Fibroblast of villous mesenchyme (primary cell): ENCODE measurements at regions not wholly inside any gene's neighbourhood (a gene's known extent, or its start where the extent isn't known, plus 50 kb on each side); places are given as distances from the start of the nearest gene placed in this dataset.

Experiments
- DNase-seq: peaks from one replicate; pipeline ENCODE4 v3.0.0-alpha.2; 2010; ENCODE audit warnings: low read depth
- H3K4me3 ChIP-seq: 2 replicates; pipeline ENCODE4 v1.5.1; 2011; ENCODE audit warnings: low read depth, mild to moderate bottlenecking, low read length
- CTCF ChIP-seq: IDR thresholded peaks from 2 replicates; pipeline ENCODE4 v1.5.1; 2012; ENCODE audit warnings: low read depth, mild to moderate bottlenecking, low read length; ENCODE audit not compliant: insufficient read depth

- TF ChIP-seq CTCF = no peak
- no peak for DNase-seq
- H3K4me3 ChIP-seq = no peak overlapping the region
Measured at GRCh38 chr2:13020469-13020868, 303.7 kb downstream of the TRIB2 start.

- no peak overlapping the region for H3K4me3 ChIP-seq
- TF ChIP-seq CTCF = no peak
- DNase-seq = no peak
Measured at GRCh38 chr2:13021470-13021957, 304.8 kb downstream of the TRIB2 start.

GRCh38 chr2:13030606-13031005 lies 313.9 kb downstream of the TRIB2 start:
- no peak for DNase-seq
- H3K4me3 ChIP-seq = no peak overlapping the region
- no peak for TF ChIP-seq CTCF

- peak; percentile 16 for DNase-seq
- no peak for TF ChIP-seq CTCF
- no peak overlapping the region for H3K4me3 ChIP-seq
Measured at GRCh38 chr2:13034861-13035260, 318.1 kb downstream of the TRIB2 start.

GRCh38 chr2:13035866-13036265 lies 319.1 kb downstream of the TRIB2 start:
- no peak overlapping the region for H3K4me3 ChIP-seq
- TF ChIP-seq CTCF = no peak
- DNase-seq = no peak

GRCh38 chr2:13040043-13040442 lies 323.3 kb downstream of the TRIB2 start:
- no peak for DNase-seq
- TF ChIP-seq CTCF = no peak
- H3K4me3 ChIP-seq = no peak overlapping the region

- TF ChIP-seq CTCF = peak; percentile 35
- no peak overlapping the region for H3K4me3 ChIP-seq
- DNase-seq = peak; percentile 27
Measured at GRCh38 chr2:13046557-13047165, 329.9 kb downstream of the TRIB2 start.
